ENCODE measurements at regions not wholly inside any gene's neighbourhood (a gene's known extent, or its start where the extent isn't known, plus 50 kb on each side); places are given as distances from the start of the nearest gene placed in this dataset.

- no peak for DNase-seq (ENCODE audit: low read depth, low spot score)
Observed at GRCh38 chr7:106419455-106420182, 134.8 kb upstream of the NAMPT start.

GRCh38 chr7:106418526-106418925, 133.7 kb upstream of the NAMPT start:
- no peak for DNase-seq (ENCODE audit: low read depth, low spot score)

GRCh38 chr7:106418094-106418493, 133.3 kb upstream of the NAMPT start:
- DNase-seq (ENCODE audit: low read depth, low spot score) = no peak

- DNase-seq (ENCODE audit: low read depth, low spot score) = no peak
Observed at GRCh38 chr7:106417273-106417902, 132.6 kb upstream of the NAMPT start.

- DNase-seq (ENCODE audit: low read depth, low spot score) = no peak
Observed at GRCh38 chr7:106416430-106416829, 131.6 kb upstream of the NAMPT start.

- DNase-seq (ENCODE audit: low read depth, low spot score) = no peak
Observed at GRCh38 chr7:106415433-106415832, 130.7 kb upstream of the NAMPT start.

- DNase-seq (ENCODE audit: low read depth, low spot score) = no peak
Observed at GRCh38 chr7:106413446-106413845, 128.7 kb upstream of the NAMPT start.

GRCh38 chr7:106405697-106406141, 120.9 kb upstream of the NAMPT start:
- no peak for DNase-seq (ENCODE audit: low read depth, low spot score)

GRCh38 chr7:106402898-106403297, 118.1 kb upstream of the NAMPT start:
- DNase-seq (ENCODE audit: low read depth, low spot score) = no peak

- no peak for DNase-seq (ENCODE audit: low read depth, low spot score)
Observed at GRCh38 chr7:106400923-106401322, 116.1 kb upstream of the NAMPT start.

- no peak for DNase-seq (ENCODE audit: low read depth, low spot score)
Observed at GRCh38 chr7:106398786-106399185, 114.0 kb upstream of the NAMPT start.

GRCh38 chr7:106397994-106398393, 113.2 kb upstream of the NAMPT start:
- DNase-seq (ENCODE audit: low read depth, low spot score) = no peak

- no peak for DNase-seq (ENCODE audit: low read depth, low spot score)
Observed at GRCh38 chr7:106394526-106394925, 109.7 kb upstream of the NAMPT start.

- no peak for DNase-seq (ENCODE audit: low read depth, low spot score)
Observed at GRCh38 chr7:106393564-106394251, 108.9 kb upstream of the NAMPT start.

GRCh38 chr7:106392590-106392989, 107.8 kb upstream of the NAMPT start:
- no peak for DNase-seq (ENCODE audit: low read depth, low spot score)

- DNase-seq (ENCODE audit: low read depth, low spot score) = no peak
Observed at GRCh38 chr7:106392144-106392543, 107.4 kb upstream of the NAMPT start.

- DNase-seq (ENCODE audit: low read depth, low spot score) = no peak
Observed at GRCh38 chr7:106386958-106387357, 102.2 kb upstream of the NAMPT start.

- no peak for DNase-seq (ENCODE audit: low read depth, low spot score)
Observed at GRCh38 chr7:106384373-106384772, 99.6 kb upstream of the NAMPT start.

- no peak for DNase-seq (ENCODE audit: low read depth, low spot score)
Observed at GRCh38 chr7:106382929-106383328, 98.1 kb upstream of the NAMPT start.

- no peak for DNase-seq (ENCODE audit: low read depth, low spot score)
Observed at GRCh38 chr7:106382129-106382528, 97.3 kb upstream of the NAMPT start.

GRCh38 chr7:106381252-106381651, 96.5 kb upstream of the NAMPT start:
- DNase-seq (ENCODE audit: low read depth, low spot score) = no peak

GRCh38 chr7:106377847-106378361, 93.1 kb upstream of the NAMPT start:
- no peak for DNase-seq (ENCODE audit: low read depth, low spot score)

All from smooth muscle cell of the brain vasculature (primary cell).